NCI-H1417 treated with DMSO at 0.1 percent for 48 hours (cell line): ENCODE measurements at regions not wholly inside any gene's neighbourhood (a gene's known extent, or its start where the extent isn't known, plus 50 kb on each side); places are given as distances from the start of the nearest gene placed in this dataset.
"Not testable (repeated sequence)": the region's sequence is repeated elsewhere in the genome, so short reads cannot be mapped to it uniquely, and the experiment has no call there.

Source experiments
- DNase-seq: peaks from one replicate; lab custom pipeline; 2025; lab: John Stamatoyannopoulos, UW

DNA sequence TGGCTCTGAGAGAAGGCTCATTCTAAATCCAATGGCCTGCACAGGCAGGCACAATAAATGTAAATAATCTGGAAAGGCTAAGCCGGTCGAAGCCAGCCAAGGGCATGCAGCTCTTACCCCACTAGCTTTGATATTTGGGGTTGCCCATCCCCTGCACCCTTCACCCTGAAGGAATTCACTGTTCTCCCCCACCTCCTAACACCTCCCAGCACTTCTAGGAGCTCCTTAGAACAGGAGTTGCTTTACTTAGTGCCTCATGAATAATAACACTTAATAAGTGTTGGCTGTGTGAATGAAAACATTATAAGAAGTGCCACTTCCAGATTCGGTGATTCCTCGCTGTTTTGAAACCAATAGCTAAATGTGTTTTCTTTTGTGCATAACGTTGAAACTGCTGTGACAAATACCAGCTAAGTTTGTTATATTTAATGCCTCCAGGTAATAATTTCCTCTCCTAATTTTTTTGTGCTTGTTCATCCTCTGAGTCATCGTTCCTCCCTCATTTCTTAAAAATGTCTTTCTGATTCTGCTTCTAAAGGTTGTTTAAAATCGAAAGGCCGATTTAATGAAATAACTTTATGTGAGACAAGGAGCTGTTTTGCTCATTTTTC is 458.8 kb downstream of the METTL4 start:
- DNase-seq = no peak

DNA sequence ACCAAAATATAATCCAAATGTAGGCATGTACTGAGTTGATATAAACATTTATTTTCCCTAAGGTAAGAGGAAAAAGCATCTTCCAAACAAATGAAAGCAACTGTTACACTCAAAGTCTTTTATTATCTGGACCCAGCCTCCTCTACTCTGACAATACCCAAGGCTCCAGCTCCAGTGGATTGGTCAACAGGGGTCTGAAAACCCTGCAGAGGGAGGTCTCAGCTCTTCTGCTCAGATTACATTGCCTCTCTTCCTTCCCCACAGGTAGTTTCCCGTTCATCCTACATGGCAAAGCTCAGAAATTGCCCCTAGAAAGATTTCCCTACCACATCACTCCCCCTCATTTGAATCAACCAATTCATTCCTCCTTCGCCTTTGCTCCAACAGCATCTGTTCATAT is 457.0 kb downstream of the METTL4 start:
- no peak for DNase-seq

DNA sequence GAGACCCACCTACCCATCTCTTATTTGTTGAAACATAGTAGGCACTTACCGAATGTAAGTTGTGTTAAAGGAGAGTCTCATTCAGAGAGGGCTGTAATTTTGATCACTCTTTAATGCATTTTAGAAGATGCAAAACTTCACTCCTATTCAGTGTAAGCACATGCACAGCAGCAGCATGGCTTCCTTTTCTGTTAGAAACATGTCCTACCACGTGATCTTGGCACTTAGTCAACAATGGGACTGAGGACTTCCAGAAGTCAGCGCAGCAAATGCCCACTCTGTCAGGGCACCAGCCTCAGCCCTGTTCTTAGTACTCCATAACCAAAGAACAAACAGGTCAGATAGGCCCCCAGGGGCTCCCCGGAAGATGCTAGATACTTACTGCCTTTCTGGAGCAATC is 456.5 kb downstream of the METTL4 start:
- DNase-seq = no peak

DNA sequence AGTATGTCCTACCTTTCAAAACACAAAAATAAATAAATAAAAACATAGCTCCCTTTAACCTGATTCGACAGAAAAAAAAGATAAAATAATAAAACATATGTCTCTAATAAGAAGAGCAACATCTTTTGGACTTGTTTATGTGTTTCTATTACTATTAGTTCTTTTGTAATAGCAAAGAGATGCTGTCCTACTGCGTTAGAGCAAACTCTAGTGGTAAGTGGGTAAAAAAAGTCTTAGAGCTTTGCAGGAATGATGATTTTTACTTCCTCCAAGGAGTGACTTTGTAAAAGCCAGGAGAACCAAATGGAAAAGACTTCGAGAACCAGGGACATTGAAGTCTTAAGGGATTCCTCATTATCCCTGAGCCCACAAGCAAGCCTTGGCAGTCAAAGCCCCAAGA is 450.1 kb downstream of the METTL4 start:
- DNase-seq = no peak

DNA sequence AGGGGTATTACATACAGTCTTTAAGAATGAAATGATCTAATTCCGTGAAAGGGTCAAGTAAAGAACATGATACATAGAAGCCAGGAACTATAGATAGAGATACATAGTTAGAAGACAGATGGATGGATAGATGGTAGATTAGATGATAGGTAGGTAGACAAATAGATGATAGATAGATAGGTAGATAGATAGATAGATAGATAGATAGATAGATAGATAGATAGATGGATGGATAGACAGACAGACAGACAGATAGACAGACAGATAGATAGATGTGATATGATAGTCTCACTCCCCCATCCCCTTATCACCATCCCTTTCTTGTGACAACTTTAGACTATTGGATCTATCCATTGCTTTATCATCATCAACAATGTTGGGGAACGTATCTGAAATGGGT is 448.2 kb downstream of the METTL4 start:
- DNase-seq = no peak

DNA sequence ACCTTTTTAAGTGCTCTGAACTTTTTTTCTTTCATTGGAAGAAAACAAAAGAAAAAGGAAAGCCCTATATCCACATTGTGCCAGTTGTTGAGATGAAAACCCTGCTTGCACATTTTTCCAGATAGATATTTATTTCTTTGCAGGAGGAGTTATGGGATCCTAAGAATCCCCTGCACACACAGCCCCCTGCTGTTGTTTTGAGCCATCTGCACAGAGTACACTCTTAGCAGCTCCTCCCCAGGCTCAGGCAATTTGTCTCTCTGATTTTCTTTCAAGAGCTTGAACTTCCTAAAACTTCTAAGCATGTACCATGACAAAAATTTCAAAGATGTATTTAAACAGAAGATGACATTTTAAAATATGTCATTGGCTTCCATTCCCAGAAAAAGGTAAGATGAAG is 436.9 kb downstream of the METTL4 start:
- DNase-seq = no peak

- no peak for DNase-seq
Measured at GRCh38 chr18:2135309-2135708, 436.0 kb downstream of the METTL4 start.

GRCh38 chr18:2138552-2138951 is 432.8 kb downstream of the METTL4 start:
- DNase-seq = no peak

DNA sequence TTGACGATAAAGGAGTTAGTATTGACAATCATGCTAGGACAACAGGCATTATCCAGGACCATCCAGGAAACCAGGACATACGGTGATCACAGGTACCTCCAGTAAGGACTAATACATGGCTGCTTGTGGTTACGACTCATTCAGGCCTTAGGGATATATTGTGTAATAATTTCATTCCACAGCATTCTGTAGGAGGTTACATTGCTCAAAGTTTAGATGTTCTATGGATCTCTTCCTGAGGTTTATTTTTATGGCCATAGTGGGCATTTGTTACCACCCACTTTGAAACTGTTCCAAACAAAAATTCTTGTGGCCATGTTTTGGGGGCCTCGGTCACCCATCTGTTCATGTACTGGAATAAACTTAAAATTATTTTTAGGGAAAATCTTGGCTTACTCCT is 431.6 kb downstream of the METTL4 start:
- DNase-seq = no peak

DNA sequence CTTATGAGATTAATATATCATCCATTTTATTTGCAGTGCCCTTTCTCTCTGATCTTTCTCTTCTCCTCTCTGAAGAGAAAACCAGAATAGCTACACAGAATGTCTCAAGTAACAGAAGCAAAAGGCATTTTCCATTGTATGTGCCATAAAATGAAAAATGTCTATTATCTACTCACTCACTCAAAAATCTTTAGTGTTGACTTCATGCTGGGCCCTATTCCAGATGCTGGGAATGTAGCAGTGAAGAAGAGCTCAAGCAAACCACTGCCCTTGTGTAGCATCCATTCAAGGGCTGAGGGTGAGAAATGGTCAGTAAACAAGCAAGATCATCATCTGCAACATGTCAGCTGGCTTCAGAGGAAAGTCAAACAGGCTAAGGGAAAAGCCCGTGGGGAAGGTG is 427.7 kb downstream of the METTL4 start:
- DNase-seq = no peak

DNA sequence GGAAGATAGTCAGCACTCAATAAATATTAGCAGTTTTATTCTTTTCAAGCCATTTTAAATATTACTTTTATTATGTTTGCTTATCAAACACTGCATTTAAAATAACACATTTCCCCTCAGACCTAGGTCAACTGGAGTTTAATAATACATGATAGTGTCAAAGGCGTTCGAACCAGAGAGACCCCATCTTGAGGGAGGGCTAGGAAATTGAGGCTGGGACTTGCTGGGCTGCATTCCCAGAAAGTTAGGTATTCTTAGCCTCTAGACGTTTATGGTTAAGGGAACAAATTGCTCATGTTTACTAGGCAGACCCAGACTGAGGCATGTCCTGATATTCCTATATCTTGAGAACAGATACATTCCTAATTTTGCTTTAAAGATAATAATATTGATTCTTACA is 426.5 kb downstream of the METTL4 start:
- DNase-seq = no peak

DNA sequence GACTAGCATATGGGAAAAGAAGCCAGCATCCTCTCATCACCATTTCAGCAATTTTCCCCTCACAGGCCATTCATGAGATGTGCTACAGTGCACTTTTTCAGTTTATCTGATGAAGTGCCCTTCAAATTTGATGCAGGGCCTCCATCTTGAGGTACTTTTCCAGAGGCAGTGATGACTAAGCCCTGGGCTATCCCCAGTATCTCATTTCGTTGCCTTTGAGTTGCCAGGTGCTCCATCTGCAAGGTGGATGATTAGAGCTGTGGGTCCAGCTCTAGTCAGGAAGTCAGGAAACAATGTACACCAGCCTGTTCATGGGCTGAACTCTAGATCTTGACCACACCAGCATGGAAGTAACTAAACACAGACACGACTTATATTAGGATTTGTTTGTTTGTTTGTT is 425.2 kb downstream of the METTL4 start:
- DNase-seq = no peak

DNA sequence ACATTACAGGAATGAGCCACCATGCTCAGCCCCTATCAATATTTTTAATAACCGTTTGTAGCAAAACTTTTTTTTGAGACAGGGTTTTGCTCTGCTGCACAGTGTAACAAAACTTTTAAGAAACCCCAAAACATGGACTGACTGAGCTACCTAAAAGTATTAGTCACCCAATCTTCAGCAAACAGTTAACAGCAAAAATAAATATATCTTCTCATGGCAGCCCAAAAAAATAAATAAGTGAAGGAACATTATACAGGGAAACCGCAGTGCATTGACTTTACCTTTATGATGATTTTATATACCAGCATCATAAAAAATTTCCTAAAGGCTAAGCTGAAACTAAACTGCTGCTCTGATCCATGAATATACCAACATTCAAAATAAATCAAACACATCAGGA is 424.6 kb downstream of the METTL4 start:
- no peak for DNase-seq

DNA sequence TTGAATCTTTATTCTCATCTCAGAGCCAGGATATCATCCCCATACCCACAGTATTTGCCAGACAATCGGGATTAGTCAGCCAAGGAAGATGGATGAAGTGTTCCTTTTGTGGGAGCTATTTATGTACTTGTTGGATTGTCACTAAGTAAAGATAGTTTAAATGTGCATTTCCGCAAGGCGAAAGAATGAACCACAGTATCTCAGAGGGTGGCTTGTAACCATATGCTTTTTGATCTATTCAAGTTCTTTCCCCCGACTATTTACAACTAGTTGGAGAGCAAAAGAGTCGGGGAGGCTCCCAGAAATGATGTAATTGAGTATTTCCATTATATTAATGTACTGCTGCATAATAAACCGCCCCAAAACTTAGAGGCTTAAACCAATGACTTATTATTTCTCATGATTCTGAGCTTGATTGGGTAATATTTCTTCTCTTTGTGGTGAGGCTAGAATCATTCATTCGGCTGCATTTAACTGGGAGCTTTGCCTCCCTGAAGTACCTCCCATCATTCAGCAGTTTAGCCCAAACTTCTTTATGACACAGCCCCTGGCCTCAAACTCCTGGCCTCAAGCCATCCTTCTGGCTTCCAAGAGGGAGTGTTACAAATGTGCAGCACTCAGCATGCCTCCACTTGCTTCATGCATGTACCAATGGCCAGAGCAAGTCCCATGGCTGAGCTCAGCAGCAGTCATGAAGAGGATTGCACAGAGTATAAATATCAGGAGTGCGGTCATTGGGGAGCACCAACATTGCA is 423.7 kb downstream of the METTL4 start:
- no peak for DNase-seq

- no peak for DNase-seq
Measured at GRCh38 chr18:2148823-2149222, 422.5 kb downstream of the METTL4 start.

GRCh38 chr18:2150566-2150965 is 420.7 kb downstream of the METTL4 start:
- no peak for DNase-seq

DNA sequence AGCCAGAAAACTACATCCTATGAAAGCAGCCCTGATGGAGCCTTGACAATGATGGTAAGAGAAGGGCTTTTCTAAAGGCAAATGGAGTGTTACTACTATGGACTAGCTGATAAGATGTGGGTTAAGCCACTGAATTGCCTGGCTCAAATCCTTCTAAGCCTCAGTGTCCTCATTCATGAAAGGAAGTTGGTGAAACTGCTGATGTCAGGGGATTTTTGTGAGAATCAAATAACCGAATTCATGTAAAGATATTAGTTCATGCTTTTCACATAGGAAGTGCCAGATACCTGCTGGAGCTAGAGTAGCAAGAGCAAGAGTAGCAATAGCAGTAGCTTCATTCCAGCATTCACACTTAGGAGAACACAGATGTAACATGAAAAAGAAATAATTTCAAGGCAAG is 417.0 kb downstream of the METTL4 start:
- DNase-seq = no peak

DNA sequence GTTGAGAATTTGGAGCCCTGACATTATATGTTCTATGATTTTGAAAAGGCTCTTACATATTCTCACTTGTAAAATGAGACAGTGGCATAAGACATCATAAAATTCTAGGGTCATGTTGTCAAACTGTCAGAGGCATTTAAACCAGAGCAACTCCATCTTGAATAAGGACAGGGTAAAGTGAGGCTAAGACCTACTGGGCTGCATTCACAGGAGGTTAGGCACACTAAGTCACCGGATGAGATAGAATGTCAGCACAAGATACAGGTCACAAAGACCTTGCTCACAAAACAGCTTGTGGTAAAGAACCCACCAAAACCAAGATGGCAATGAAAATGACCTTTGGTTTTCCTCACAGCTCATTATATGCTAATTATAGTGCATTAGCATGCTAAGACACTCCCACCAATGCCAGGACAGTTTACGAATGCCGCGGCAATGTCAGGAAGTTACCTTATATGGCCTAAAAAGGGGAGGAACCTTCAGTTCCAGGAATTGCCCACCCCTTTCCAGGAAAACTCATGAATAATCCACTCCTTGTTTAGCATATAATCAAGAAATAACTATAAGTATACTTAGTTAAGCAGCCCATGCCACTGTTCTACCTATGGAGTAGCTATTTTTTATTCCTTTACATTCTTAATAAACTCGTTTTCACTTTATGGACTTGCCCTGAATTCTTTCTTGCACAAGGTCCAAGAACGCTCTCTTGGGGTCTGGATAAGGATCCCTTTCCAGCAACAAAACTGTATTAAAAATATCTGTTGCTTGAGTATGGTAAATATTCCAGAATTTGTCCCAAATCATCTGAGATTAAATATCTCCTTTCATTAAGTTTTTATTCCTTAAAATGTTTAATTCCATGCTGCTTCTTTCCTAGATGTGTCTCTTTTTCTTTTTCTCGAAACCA is 406.4 kb downstream of the METTL4 start:
- no peak for DNase-seq

DNA sequence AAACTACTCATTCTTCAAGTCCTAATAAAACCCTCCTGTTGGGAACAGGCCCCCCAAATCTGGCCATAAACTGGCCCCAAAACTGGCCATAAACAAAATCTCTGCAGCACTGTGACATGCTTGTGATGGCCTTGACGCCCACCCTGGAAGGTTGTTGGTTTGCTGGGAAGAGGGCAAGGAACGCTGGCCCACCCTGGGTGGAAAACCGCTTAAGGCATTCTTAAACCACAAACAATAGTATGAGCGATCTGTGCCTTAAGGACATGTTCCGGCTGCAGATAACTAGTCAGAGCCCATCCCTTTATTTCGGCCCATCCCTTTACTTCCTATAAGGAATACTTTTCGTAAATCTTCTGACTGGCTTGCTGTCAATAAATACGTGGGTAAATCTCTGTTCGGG is 404.4 kb downstream of the METTL4 start:
- not testable (repeated sequence) for DNase-seq

DNA sequence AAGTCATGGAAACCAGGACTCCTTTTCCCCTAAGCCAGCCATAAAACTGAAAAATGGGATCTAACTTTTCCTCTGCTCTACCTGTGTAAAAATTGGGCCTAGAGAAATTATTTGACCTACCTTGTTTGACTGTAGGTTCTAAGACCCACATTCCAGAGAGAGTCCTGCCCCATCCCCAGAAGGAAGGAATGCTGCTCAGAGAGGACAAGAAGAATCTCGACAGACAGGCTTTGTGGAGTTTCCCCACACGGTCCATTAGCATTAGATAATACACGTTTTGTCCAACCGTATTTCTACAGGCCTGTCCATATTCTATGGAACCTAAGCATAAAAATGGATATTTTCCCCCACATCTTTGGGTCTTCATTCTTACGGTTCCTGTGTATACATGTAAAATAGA is 403.3 kb downstream of the METTL4 start:
- DNase-seq = no peak

- DNase-seq = no peak
Measured at GRCh38 chr18:2169656-2170055, 401.6 kb downstream of the METTL4 start.

DNA sequence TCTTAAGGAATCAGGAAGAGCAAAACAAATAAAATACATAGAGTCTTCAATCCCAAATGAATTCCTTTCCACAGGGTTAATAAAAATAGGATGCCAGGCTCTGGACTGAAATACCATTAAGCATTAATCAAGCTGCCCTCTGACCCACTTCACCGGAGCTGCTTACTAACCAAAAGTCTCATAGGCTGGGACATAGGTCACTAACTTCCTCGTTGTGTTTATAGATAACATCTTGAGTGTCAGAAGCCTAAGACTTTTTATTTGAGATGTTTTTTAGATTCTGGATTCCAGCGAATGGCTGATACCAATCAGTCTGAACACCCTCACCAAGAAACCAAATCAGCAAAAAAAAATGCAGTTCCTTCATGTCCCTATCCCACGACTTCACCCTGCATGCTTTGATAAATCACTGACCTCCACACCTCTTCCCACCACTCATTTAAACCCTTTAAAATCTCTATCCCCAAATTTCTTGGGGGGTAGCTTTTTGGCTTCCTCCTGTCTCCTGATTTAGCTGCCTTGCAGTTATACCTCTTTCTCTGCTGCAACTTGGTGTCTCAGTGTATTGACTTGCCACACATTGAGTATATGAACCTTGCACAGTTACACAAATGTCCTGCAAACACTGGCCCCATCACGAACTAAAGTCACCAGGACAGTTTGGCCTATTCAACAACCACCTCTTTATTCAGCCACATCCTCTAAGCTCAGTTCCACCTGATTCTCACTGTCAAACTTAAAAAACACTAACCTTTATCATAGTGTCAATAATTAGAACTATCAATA is 399.3 kb downstream of the METTL4 start:
- no peak for DNase-seq
